Stimulated activated naive CD8-positive, alpha-beta T cell treated with anti-CD3 and anti-CD28 coated beads, Interleukin-15, Interleukin-2, amounts not matched to agents 100 ng/mL and 50 ng/mL, for 24 hours (primary cell): ENCODE measurements at regions not wholly inside any gene's neighbourhood (a gene's known extent, or its start where the extent isn't known, plus 50 kb on each side); places are given as distances from the start of the nearest gene placed in this dataset.

Source experiments
- H3K27ac Mint-ChIP-seq: one replicate; pipeline ENCODE4 v1.8.0; 2021; ENCODE audit warnings: mild to moderate bottlenecking, mixed read lengths
- H3K27me3 Mint-ChIP-seq: one replicate; pipeline ENCODE4 v1.8.0; 2021; ENCODE audit warnings: mixed read lengths
- H3K36me3 Mint-ChIP-seq: one replicate; pipeline ENCODE4 v1.8.0; 2021; ENCODE audit warnings: low read depth, mixed read lengths
- H3K4me1 Mint-ChIP-seq: one replicate; pipeline ENCODE4 v1.8.0; 2021; ENCODE audit warnings: low read depth, mixed read lengths
- H3K4me3 Mint-ChIP-seq: one replicate; pipeline ENCODE4 v1.8.0; 2021; ENCODE audit warnings: mild to moderate bottlenecking, mixed read lengths
- H3K9me3 Mint-ChIP-seq: one replicate; pipeline ENCODE4 v1.8.0; 2021; ENCODE audit warnings: mixed read lengths

GRCh38 chr18:73594749-73595148, 552.9 kb downstream of the FBXO15 start:
- Mint-ChIP-seq H3K9me3 (no peaks in the 10 kb centered on the region), H3K4me3 (no peak overlapping the region), H3K27me3 (no peaks in the 10 kb centered on the region), H3K36me3 (no peaks in the 10 kb centered on the region), H3K4me1 (no peaks in the 10 kb centered on the region), H3K27ac (no peak overlapping the region)

- Mint-ChIP-seq H3K27ac (no peak overlapping the region), H3K27me3 (no peaks in the 10 kb centered on the region), H3K4me3 (no peak overlapping the region), H3K36me3 (no peaks in the 10 kb centered on the region), H3K9me3 (no peaks in the 10 kb centered on the region), H3K4me1 (no peaks in the 10 kb centered on the region)
These were observed 554.4 kb downstream of the FBXO15 start for GRCh38 chr18:73593207-73593606.

GRCh38 chr18:73590950-73591349, 556.7 kb downstream of the FBXO15 start:
- Mint-ChIP-seq H3K27me3 (no peaks in the 10 kb centered on the region), H3K4me1 (no peaks in the 10 kb centered on the region), H3K4me3 (no peak overlapping the region), H3K36me3 (no peaks in the 10 kb centered on the region), H3K27ac (no peak overlapping the region), H3K9me3 (no peaks in the 10 kb centered on the region)

GRCh38 chr18:73579698-73580097, 567.9 kb downstream of the FBXO15 start:
- Mint-ChIP-seq H3K27me3 (no peaks in the 10 kb centered on the region), H3K4me1 (no peaks in the 10 kb centered on the region), H3K9me3 (peaks cover 5% of the 10 kb centered on the region)

GRCh38 chr18:73577365-73577764, 570.3 kb downstream of the FBXO15 start:
- H3K36me3 Mint-ChIP-seq = no peaks in the 10 kb centered on the region
- no peak overlapping the region for H3K27ac Mint-ChIP-seq

More at GRCh38 chr18:73579698-73580097, 567.9 kb downstream of the FBXO15 start:
- Mint-ChIP-seq H3K27ac (no peak overlapping the region), H3K4me3 (no peak overlapping the region), H3K36me3 (no peaks in the 10 kb centered on the region)

GRCh38 chr18:73563901-73564472, 583.6 kb downstream of the FBXO15 start:
- Mint-ChIP-seq H3K27ac (no peak overlapping the region), H3K36me3 (no peaks in the 10 kb centered on the region), H3K4me3 (no peak overlapping the region), H3K27me3 (no peaks in the 10 kb centered on the region), H3K9me3 (no peaks in the 10 kb centered on the region), H3K4me1 (no peaks in the 10 kb centered on the region)

More at GRCh38 chr18:73577365-73577764, 570.3 kb downstream of the FBXO15 start:
- Mint-ChIP-seq H3K9me3 (peaks cover 5% of the 10 kb centered on the region), H3K27me3 (no peaks in the 10 kb centered on the region), H3K4me3 (no peak overlapping the region), H3K4me1 (no peaks in the 10 kb centered on the region)

- Mint-ChIP-seq H3K4me1 (no peaks in the 10 kb centered on the region), H3K36me3 (no peaks in the 10 kb centered on the region), H3K27ac (no peak overlapping the region), H3K4me3 (no peak overlapping the region), H3K9me3 (no peaks in the 10 kb centered on the region), H3K27me3 (no peaks in the 10 kb centered on the region)
These were observed 584.3 kb downstream of the FBXO15 start for GRCh38 chr18:73563345-73563744.

- Mint-ChIP-seq H3K27ac (no peak overlapping the region), H3K27me3 (no peaks in the 10 kb centered on the region), H3K4me1 (no peaks in the 10 kb centered on the region), H3K36me3 (no peaks in the 10 kb centered on the region), H3K4me3 (no peak overlapping the region), H3K9me3 (peaks cover 8% of the 10 kb centered on the region)
These were observed 590.7 kb downstream of the FBXO15 start for GRCh38 chr18:73556904-73557303.

GRCh38 chr18:73552171-73552570, 595.5 kb downstream of the FBXO15 start:
- peaks cover 8% of the 10 kb centered on the region for H3K9me3 Mint-ChIP-seq
- no peak overlapping the region for H3K27ac Mint-ChIP-seq
- H3K36me3 Mint-ChIP-seq = no peaks in the 10 kb centered on the region
- no peaks in the 10 kb centered on the region for H3K27me3 Mint-ChIP-seq
- no peaks in the 10 kb centered on the region for H3K4me1 Mint-ChIP-seq
- H3K4me3 Mint-ChIP-seq = no peak overlapping the region

GRCh38 chr18:73551211-73551610, 596.4 kb downstream of the FBXO15 start:
- H3K27ac Mint-ChIP-seq = no peak overlapping the region
- H3K9me3 Mint-ChIP-seq = peaks cover 8% of the 10 kb centered on the region
- H3K27me3 Mint-ChIP-seq = no peaks in the 10 kb centered on the region
- no peaks in the 10 kb centered on the region for H3K4me1 Mint-ChIP-seq
- no peaks in the 10 kb centered on the region for H3K36me3 Mint-ChIP-seq
- no peak overlapping the region for H3K4me3 Mint-ChIP-seq

GRCh38 chr18:73549236-73549635, 598.4 kb downstream of the FBXO15 start:
- Mint-ChIP-seq H3K36me3 (no peaks in the 10 kb centered on the region), H3K27ac (no peak overlapping the region), H3K27me3 (no peaks in the 10 kb centered on the region)

GRCh38 chr18:73545472-73545871, 602.2 kb downstream of the FBXO15 start:
- no peaks in the 10 kb centered on the region for H3K27me3 Mint-ChIP-seq
- no peak overlapping the region for H3K4me3 Mint-ChIP-seq
- H3K36me3 Mint-ChIP-seq = no peaks in the 10 kb centered on the region
- no peaks in the 10 kb centered on the region for H3K4me1 Mint-ChIP-seq
- H3K27ac Mint-ChIP-seq = no peak overlapping the region
- no peaks in the 10 kb centered on the region for H3K9me3 Mint-ChIP-seq

More at GRCh38 chr18:73549236-73549635, 598.4 kb downstream of the FBXO15 start:
- Mint-ChIP-seq H3K4me1 (no peaks in the 10 kb centered on the region), H3K9me3 (no peaks in the 10 kb centered on the region), H3K4me3 (no peak overlapping the region)

GRCh38 chr18:73544617-73545016, 603.0 kb downstream of the FBXO15 start:
- Mint-ChIP-seq H3K4me3 (no peak overlapping the region), H3K4me1 (no peaks in the 10 kb centered on the region), H3K9me3 (no peaks in the 10 kb centered on the region), H3K36me3 (no peaks in the 10 kb centered on the region), H3K27ac (no peak overlapping the region), H3K27me3 (no peaks in the 10 kb centered on the region)

- Mint-ChIP-seq H3K27ac (no peak overlapping the region), H3K36me3 (no peaks in the 10 kb centered on the region), H3K4me1 (no peaks in the 10 kb centered on the region), H3K27me3 (no peaks in the 10 kb centered on the region), H3K4me3 (no peak overlapping the region), H3K9me3 (no peaks in the 10 kb centered on the region)
These were observed 603.6 kb downstream of the FBXO15 start for GRCh38 chr18:73544032-73544431.

- Mint-ChIP-seq H3K27me3 (no peaks in the 10 kb centered on the region), H3K36me3 (no peaks in the 10 kb centered on the region), H3K9me3 (no peaks in the 10 kb centered on the region), H3K4me3 (no peak overlapping the region), H3K27ac (no peak overlapping the region), H3K4me1 (no peaks in the 10 kb centered on the region)
These were observed 611.6 kb downstream of the FBXO15 start for GRCh38 chr18:73535990-73536389.

GRCh38 chr18:73535189-73535588, 612.4 kb downstream of the FBXO15 start:
- H3K27ac Mint-ChIP-seq = no peak overlapping the region
- peaks cover 1% of the 10 kb centered on the region for H3K9me3 Mint-ChIP-seq
- H3K36me3 Mint-ChIP-seq = no peaks in the 10 kb centered on the region
- H3K4me1 Mint-ChIP-seq = no peaks in the 10 kb centered on the region
- H3K4me3 Mint-ChIP-seq = no peak overlapping the region
- no peaks in the 10 kb centered on the region for H3K27me3 Mint-ChIP-seq
